A673 (cell line): ENCODE measurements at regions not wholly inside any gene's neighbourhood (a gene's known extent, or its start where the extent isn't known, plus 50 kb on each side); places are given as distances from the start of the nearest gene placed in this dataset.

Experiments
- BruUV-seq: library from RNA; stranded (reverse); fragments of 400-500 nt; replicated peaks from 2 replicates; lab custom pipeline; 2021; lab: Mats Ljungman, UMichigan
- CTCF ChIA-PET: fragments of 300-600 bp; sonication (Branson Sonifier 250); formaldehyde crosslinking; loops from one replicate; lab custom pipeline; 2022; ENCODE audit warnings: antibody characterized with exemption; lab: Charles Lee
- POLR2A ChIA-PET: fragments of 300-600 bp; sonication (Branson Sonifier 250); formaldehyde crosslinking; loops from one replicate; lab custom pipeline; 2022; ENCODE audit warnings: antibody characterized with exemption; ENCODE audit not compliant: low non-redundant PET; lab: Charles Lee
- DNase-seq: peaks from one replicate; pipeline ENCODE4 v3.0.0-alpha.2; 2015; ENCODE audit warnings: low spot score
- H3K27ac ChIP-seq: fragments of 200-600 bp; sonication (generic); 2 replicates; pipeline ENCODE4 v1.5.1; 2016; ENCODE audit warnings: mixed run types, low read depth, mild to moderate bottlenecking, mixed read lengths, antibody characterized with exemption, low read length; ENCODE audit not compliant: poor library complexity, severe bottlenecking
- H3K27me3 ChIP-seq: fragments of 200-600 bp; sonication (generic); replicated peaks from 2 replicates; pipeline ENCODE4 v1.6.1; 2017; ENCODE audit warnings: mixed run types, low read depth, mild to moderate bottlenecking, mixed read lengths, antibody characterized with exemption, low read length; ENCODE audit not compliant: insufficient read depth, poor library complexity
- H3K36me3 ChIP-seq: fragments of 200-600 bp; sonication (generic); 2 replicates; pipeline ENCODE4 v1.6.1; 2016; ENCODE audit warnings: mixed run types, mild to moderate bottlenecking, mixed read lengths, antibody characterized with exemption, low read length; ENCODE audit not compliant: insufficient read depth, poor library complexity, severe bottlenecking
- H3K4me1 ChIP-seq: fragments of 200-600 bp; sonication (generic); 2 replicates; pipeline ENCODE4 v1.6.1; 2017; ENCODE audit warnings: mixed run types, mild to moderate bottlenecking, mixed read lengths, antibody characterized with exemption, low read length; ENCODE audit not compliant: insufficient read depth, poor library complexity, severe bottlenecking
- H3K4me3 ChIP-seq: fragments of 200-600 bp; sonication (generic); 2 replicates; pipeline ENCODE4 v1.5.1; 2016; ENCODE audit warnings: low read depth, mixed run types, mild to moderate bottlenecking, mixed read lengths, low read length; ENCODE audit not compliant: poor library complexity, severe bottlenecking
- H3K9me3 ChIP-seq: fragments of 200-600 bp; sonication (generic); 2 replicates; pipeline ENCODE4 v1.6.1; 2016; ENCODE audit warnings: mixed run types, low read depth, mild to moderate bottlenecking, mixed read lengths, antibody characterized with exemption, low read length; ENCODE audit not compliant: poor library complexity, severe bottlenecking
- EZH2 ChIP-seq: fragments of 200-600 bp; sonication (generic); IDR thresholded peaks from 2 replicates; pipeline ENCODE4 v1.6.1; 2017; ENCODE audit warnings: borderline replicate concordance, low read depth, mild to moderate bottlenecking, mixed read lengths, antibody characterized with exemption, low read length; ENCODE audit not compliant: poor library complexity, severe bottlenecking
- intact Hi-C: fragments of 100-400 bp; cut with micrococcal nuclease; formaldehyde crosslinking; loops from one replicate; pipeline ENCODE4 v1.10.0; 2022; ENCODE audit not compliant: unreplicated experiment
- TF ChIP-seq, protein P1 (sequence below): fragments of 300-800, 200-600 bp; sonication (generic); conservative IDR thresholded peaks from 2 replicates; pipeline ENCODE4 v1.5.1; 2017; ENCODE audit warnings: low read depth, mild to moderate bottlenecking, antibody characterized with exemption, low read length, moderate library complexity, mixed read lengths

GRCh38 chr20:23296841-23297701 is 53.5 kb upstream of the NXT1 start:
- BruUV-seq, result no TSS peak
- intact Hi-C loops, result no loop called here
- TF ChIP-seq EZH2, result no peak
- TF ChIP-seq, protein P1, sequence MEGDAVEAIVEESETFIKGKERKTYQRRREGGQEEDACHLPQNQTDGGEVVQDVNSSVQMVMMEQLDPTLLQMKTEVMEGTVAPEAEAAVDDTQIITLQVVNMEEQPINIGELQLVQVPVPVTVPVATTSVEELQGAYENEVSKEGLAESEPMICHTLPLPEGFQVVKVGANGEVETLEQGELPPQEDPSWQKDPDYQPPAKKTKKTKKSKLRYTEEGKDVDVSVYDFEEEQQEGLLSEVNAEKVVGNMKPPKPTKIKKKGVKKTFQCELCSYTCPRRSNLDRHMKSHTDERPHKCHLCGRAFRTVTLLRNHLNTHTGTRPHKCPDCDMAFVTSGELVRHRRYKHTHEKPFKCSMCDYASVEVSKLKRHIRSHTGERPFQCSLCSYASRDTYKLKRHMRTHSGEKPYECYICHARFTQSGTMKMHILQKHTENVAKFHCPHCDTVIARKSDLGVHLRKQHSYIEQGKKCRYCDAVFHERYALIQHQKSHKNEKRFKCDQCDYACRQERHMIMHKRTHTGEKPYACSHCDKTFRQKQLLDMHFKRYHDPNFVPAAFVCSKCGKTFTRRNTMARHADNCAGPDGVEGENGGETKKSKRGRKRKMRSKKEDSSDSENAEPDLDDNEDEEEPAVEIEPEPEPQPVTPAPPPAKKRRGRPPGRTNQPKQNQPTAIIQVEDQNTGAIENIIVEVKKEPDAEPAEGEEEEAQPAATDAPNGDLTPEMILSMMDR, result no peak
- DNase-seq, result no peak
- CTCF ChIA-PET, result no interaction called here
- Histone ChIP-seq H3K27ac (no peak overlapping the region), H3K4me3 (no peak overlapping the region), H3K27me3 (no peaks in the 10 kb centered on the region), H3K4me1 (no peaks in the 10 kb centered on the region), H3K36me3 (no peaks in the 10 kb centered on the region), H3K9me3 (no peaks in the 10 kb centered on the region)
- POLR2A ChIA-PET, result no interaction called here

DNA sequence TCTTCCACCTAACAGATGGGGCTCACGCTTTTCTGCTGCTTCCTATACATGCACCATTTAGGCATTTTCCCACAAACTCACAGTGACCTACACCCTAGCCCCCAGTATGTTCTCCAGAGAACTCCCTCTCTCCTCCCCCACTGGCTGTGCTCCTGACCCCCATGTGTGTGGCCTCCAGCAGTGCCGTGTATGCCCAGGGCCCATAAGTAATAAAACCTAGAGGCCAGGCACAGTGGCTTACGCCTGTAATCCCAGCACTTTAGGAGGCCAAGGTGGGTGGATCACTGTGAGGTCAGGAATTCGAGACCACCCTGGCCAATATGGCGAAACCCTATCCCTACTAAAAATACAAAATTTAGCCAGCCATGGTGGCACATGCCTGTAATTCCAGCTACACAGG is 54.7 kb upstream of the NXT1 start:
- TF ChIP-seq, protein P1, result no peak
- no peak for TF ChIP-seq EZH2
- H3K27ac ChIP-seq, result no peak overlapping the region
- no peaks in the 10 kb centered on the region for H3K36me3 ChIP-seq
- ChIA-PET POLR2A (no interaction called here), CTCF (no interaction called here)
- H3K9me3 ChIP-seq, result no peaks in the 10 kb centered on the region
- DNase-seq, result no peak
- no TSS peak for BruUV-seq
- H3K4me3 ChIP-seq, result no peak overlapping the region
- intact Hi-C loops, result no loop called here
- H3K4me1 ChIP-seq, result no peaks in the 10 kb centered on the region
- peaks cover under 1% of the 10 kb centered on the region for H3K27me3 ChIP-seq

GRCh38 chr20:23294671-23295070 is 55.9 kb upstream of the NXT1 start:
- peaks cover 13% of the 10 kb centered on the region for H3K27me3 ChIP-seq
- no peak for TF ChIP-seq EZH2
- TF ChIP-seq, protein P1, result no peak
- CTCF ChIA-PET, result no interaction called here
- H3K9me3 ChIP-seq, result no peaks in the 10 kb centered on the region
- intact Hi-C loops, result no loop called here
- H3K4me3 ChIP-seq, result no peak overlapping the region
- no peaks in the 10 kb centered on the region for H3K4me1 ChIP-seq
- H3K27ac ChIP-seq, result no peak overlapping the region
- BruUV-seq, result no TSS peak
- no peaks in the 10 kb centered on the region for H3K36me3 ChIP-seq
- POLR2A ChIA-PET, result no interaction called here
- DNase-seq, result no peak
